OCI-LY1 (cell line): ENCODE measurements at regions not wholly inside any gene's neighbourhood (a gene's known extent, or its start where the extent isn't known, plus 50 kb on each side); places are given as distances from the start of the nearest gene placed in this dataset.

Source experiments
- EZH2 ChIP-seq: fragments of 200-600 bp; sonication (generic), shearing (Covaris generic); IDR thresholded peaks from 2 replicates; pipeline ENCODE4 v1.8.0; 2017; ENCODE audit warnings: borderline replicate concordance, mixed run types, mild to moderate bottlenecking, antibody characterized with exemption, low read length, moderate library complexity, mixed read lengths
- TF ChIP-seq, protein P1 (sequence below): fragments of 200-600 bp; sonication (generic), shearing (Covaris generic); IDR thresholded peaks from 2 replicates; pipeline ENCODE4 v1.5.1; 2017; ENCODE audit warnings: mild to moderate bottlenecking, antibody characterized with exemption, low read length, moderate library complexity, mixed read lengths

DNA sequence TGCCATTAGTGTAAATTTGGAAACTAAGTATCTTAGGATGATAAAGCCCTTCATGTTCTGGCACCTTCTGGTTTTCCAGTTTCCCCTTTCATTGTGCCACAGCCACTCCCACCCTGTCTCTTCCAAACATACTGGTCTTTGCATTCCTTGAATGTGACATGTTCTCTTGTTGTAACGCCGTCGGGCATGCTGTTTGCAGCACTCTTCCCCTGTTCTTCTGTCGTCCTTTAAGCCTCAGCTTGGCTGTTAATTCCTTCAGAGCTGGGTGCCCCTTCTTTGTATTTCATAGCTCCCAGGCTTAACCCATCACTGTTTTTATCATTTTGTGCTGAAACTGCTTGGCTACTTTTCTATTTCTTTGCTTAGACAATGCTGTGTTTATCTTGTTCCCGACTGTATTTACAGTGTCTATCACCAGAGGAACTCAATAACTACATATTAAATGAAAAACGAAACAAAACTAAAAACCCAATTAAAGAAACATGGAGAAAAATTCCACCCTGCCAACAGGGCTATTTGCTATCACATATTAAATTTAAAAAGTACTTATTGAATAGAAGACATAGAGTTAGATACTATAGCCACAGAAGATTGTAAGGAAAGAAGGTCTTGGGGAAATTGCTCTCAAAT lies 95.4 kb upstream of the KCNAB1 start:
- TF ChIP-seq, protein P1, sequence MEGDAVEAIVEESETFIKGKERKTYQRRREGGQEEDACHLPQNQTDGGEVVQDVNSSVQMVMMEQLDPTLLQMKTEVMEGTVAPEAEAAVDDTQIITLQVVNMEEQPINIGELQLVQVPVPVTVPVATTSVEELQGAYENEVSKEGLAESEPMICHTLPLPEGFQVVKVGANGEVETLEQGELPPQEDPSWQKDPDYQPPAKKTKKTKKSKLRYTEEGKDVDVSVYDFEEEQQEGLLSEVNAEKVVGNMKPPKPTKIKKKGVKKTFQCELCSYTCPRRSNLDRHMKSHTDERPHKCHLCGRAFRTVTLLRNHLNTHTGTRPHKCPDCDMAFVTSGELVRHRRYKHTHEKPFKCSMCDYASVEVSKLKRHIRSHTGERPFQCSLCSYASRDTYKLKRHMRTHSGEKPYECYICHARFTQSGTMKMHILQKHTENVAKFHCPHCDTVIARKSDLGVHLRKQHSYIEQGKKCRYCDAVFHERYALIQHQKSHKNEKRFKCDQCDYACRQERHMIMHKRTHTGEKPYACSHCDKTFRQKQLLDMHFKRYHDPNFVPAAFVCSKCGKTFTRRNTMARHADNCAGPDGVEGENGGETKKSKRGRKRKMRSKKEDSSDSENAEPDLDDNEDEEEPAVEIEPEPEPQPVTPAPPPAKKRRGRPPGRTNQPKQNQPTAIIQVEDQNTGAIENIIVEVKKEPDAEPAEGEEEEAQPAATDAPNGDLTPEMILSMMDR: no peak
- no peak for TF ChIP-seq EZH2
